HEK293 (cell line): ENCODE measurements at regions not wholly inside any gene's neighbourhood (a gene's known extent, or its start where the extent isn't known, plus 50 kb on each side); places are given as distances from the start of the nearest gene placed in this dataset.

Source experiments
- CTCF ChIA-PET: fragments of 350-600 bp; formaldehyde crosslinking; extraction: SDS; loops from one replicate; lab custom pipeline; 2021; ENCODE audit warnings: antibody characterized with exemption; lab: Yijun Ruan, JAX
- POLR2A ChIA-PET: fragments of 300-600 bp; formaldehyde crosslinking; extraction: SDS; loops from one replicate; lab custom pipeline; 2020; ENCODE audit warnings: antibody characterized with exemption, inconsistent platforms; lab: Yijun Ruan, JAX
- H3K27ac ChIP-seq: fragments of 200-500 bp; sonication (Bioruptor generic); 2 replicates; pipeline ENCODE4 v1.5.1; 2014; ENCODE audit warnings: low read depth, low read length, control low read depth, inconsistent platforms; ENCODE audit errors: extremely low read depth
- H3K36me3 ChIP-seq, 2 experiments: fragments of 200-500 bp in 1 of 2; sonication (Bioruptor generic) in 1 of 2; 1 replicate in 1 of 2; 2 replicates in 1 of 2; pipeline ENCODE4 v1.5.1; 2014 to 2017; ENCODE audit warnings: inconsistent platforms in 2 of 2, low read length in 2 of 2; ENCODE audit not compliant: control insufficient read depth in 2 of 2, insufficient read depth in 1 of 2
- H3K4me1 ChIP-seq: fragments of 200-500 bp; sonication (Bioruptor generic); 2 replicates; pipeline ENCODE4 v1.5.1; 2014; ENCODE audit warnings: mild to moderate bottlenecking, low read length, inconsistent platforms; ENCODE audit not compliant: control insufficient read depth, insufficient read depth
- H3K4me3 ChIP-seq: 2 replicates; pipeline ENCODE4 v1.5.1; 2011; ENCODE audit warnings: low read depth, mild to moderate bottlenecking, control low read depth, low read length, moderate library complexity
- H3K9me3 ChIP-seq: fragments of 200-500 bp; sonication (Bioruptor generic); 2 replicates; pipeline ENCODE4 v1.5.1; 2014; ENCODE audit warnings: low read depth, low read length, inconsistent platforms; ENCODE audit not compliant: control insufficient read depth, insufficient read depth
- KLF1 ChIP-seq: fragments of 450-650 bp; formaldehyde crosslinking; IDR thresholded peaks from 2 replicates; pipeline ENCODE4 v1.5.1; 2016; ENCODE audit warnings: missing biosample characterization, missing genetic modification characterization
- KLF16 ChIP-seq: fragments of 450-650 bp; formaldehyde crosslinking; IDR thresholded peaks from 2 replicates; pipeline ENCODE4 v1.5.1; 2017; ENCODE audit warnings: missing biosample characterization, missing genetic modification characterization
- KLF17 ChIP-seq: fragments of 450-650 bp; formaldehyde crosslinking; IDR thresholded peaks from 2 replicates; pipeline ENCODE4 v1.5.1; 2016; ENCODE audit warnings: missing biosample characterization, missing genetic modification characterization
- PRDM2 ChIP-seq: fragments of 450-650 bp; formaldehyde crosslinking; IDR thresholded peaks from 2 replicates; pipeline ENCODE4 v1.5.1; 2016; ENCODE audit warnings: missing biosample characterization, missing genetic modification characterization, borderline replicate concordance
- PRDM4 ChIP-seq: fragments of 450-650 bp; formaldehyde crosslinking; IDR thresholded peaks from 2 replicates; pipeline ENCODE4 v1.5.1; 2017; ENCODE audit warnings: missing biosample characterization, missing genetic modification characterization
- SCRT1 ChIP-seq: fragments of 450-650 bp; formaldehyde crosslinking; IDR thresholded peaks from 2 replicates; pipeline ENCODE4 v1.5.1; 2016; ENCODE audit warnings: missing biosample characterization, missing genetic modification characterization, borderline replicate concordance
- ZFP3 ChIP-seq: fragments of 450-650 bp; formaldehyde crosslinking; IDR thresholded peaks from 2 replicates; pipeline ENCODE4 v1.5.1; 2016; ENCODE audit warnings: low read depth, missing biosample characterization, missing genetic modification characterization
- ZNF132 ChIP-seq: fragments of 450-650 bp; formaldehyde crosslinking; IDR thresholded peaks from 2 replicates; pipeline ENCODE4 v1.5.1; 2017; ENCODE audit warnings: missing biosample characterization, missing genetic modification characterization, borderline replicate concordance
- ZNF133 ChIP-seq: fragments of 450-650 bp; formaldehyde crosslinking; IDR thresholded peaks from 2 replicates; pipeline ENCODE4 v1.5.1; 2016; ENCODE audit warnings: missing biosample characterization, missing genetic modification characterization
- ZNF16 ChIP-seq: fragments of 450-650 bp; formaldehyde crosslinking; IDR thresholded peaks from 2 replicates; pipeline ENCODE4 v1.5.1; 2016; ENCODE audit warnings: low read depth, missing biosample characterization, missing genetic modification characterization
- ZNF23 ChIP-seq: fragments of 450-650 bp; formaldehyde crosslinking; IDR thresholded peaks from 2 replicates; pipeline ENCODE4 v1.5.1; 2016; ENCODE audit warnings: missing biosample characterization, missing genetic modification characterization, borderline replicate concordance
- ZNF302 ChIP-seq: fragments of 450-650 bp; formaldehyde crosslinking; IDR thresholded peaks from 2 replicates; pipeline ENCODE4 v1.5.1; 2016; ENCODE audit warnings: missing biosample characterization, missing genetic modification characterization, low read depth
- ZNF324 ChIP-seq: fragments of 450-650 bp; formaldehyde crosslinking; IDR thresholded peaks from 2 replicates; pipeline ENCODE4 v1.5.1; 2016; ENCODE audit warnings: missing biosample characterization, missing genetic modification characterization
- ZNF366 ChIP-seq: fragments of 450-650 bp; formaldehyde crosslinking; conservative IDR thresholded peaks from 2 replicates; pipeline ENCODE4 v1.5.1; 2016; ENCODE audit warnings: missing biosample characterization, missing genetic modification characterization
- ZNF398 ChIP-seq: fragments of 450-650 bp; formaldehyde crosslinking; IDR thresholded peaks from 2 replicates; pipeline ENCODE4 v1.5.1; 2017; ENCODE audit warnings: missing biosample characterization, missing genetic modification characterization
- ZNF473 ChIP-seq: fragments of 450-650 bp; formaldehyde crosslinking; IDR thresholded peaks from 2 replicates; pipeline ENCODE4 v1.5.1; 2017; ENCODE audit warnings: missing biosample characterization, missing genetic modification characterization
- ZNF529 ChIP-seq: fragments of 450-650 bp; formaldehyde crosslinking; IDR thresholded peaks from 2 replicates; pipeline ENCODE4 v1.5.1; 2017; ENCODE audit warnings: missing genetic modification characterization, missing biosample characterization; ENCODE audit not compliant: insufficient replicate concordance
- ZNF549 ChIP-seq: fragments of 450-650 bp; IDR thresholded peaks from 2 replicates; pipeline ENCODE4 v1.5.1; 2018; ENCODE audit warnings: missing biosample characterization, missing genetic modification characterization, mild to moderate bottlenecking, inconsistent platforms, moderate library complexity
- ZNF585B ChIP-seq: fragments of 450-650 bp; formaldehyde crosslinking; IDR thresholded peaks from 2 replicates; pipeline ENCODE4 v1.5.1; 2016; ENCODE audit warnings: missing biosample characterization, missing genetic modification characterization
- ZNF623 ChIP-seq: fragments of 450-650 bp; formaldehyde crosslinking; IDR thresholded peaks from 2 replicates; pipeline ENCODE4 v1.5.1; 2016; ENCODE audit warnings: missing biosample characterization, missing genetic modification characterization
- ZNF654 ChIP-seq: fragments of 450-650 bp; formaldehyde crosslinking; IDR thresholded peaks from 2 replicates; pipeline ENCODE4 v1.5.1; 2016; ENCODE audit warnings: low read depth, missing biosample characterization, missing genetic modification characterization
- ZNF670 ChIP-seq: fragments of 450-650 bp; formaldehyde crosslinking; IDR thresholded peaks from 2 replicates; pipeline ENCODE4 v1.5.1; 2016; ENCODE audit warnings: missing biosample characterization, missing genetic modification characterization, low read depth
- ZNF76 ChIP-seq: fragments of 450-650 bp; formaldehyde crosslinking; IDR thresholded peaks from 2 replicates; pipeline ENCODE4; 2016; ENCODE audit warnings: low read depth, missing biosample characterization, missing genetic modification characterization, borderline replicate concordance
- ZNF768 ChIP-seq: fragments of 450-650 bp; formaldehyde crosslinking; IDR thresholded peaks from 2 replicates; pipeline ENCODE4 v1.5.1; 2018; ENCODE audit warnings: missing biosample characterization, mild to moderate bottlenecking, missing genetic modification characterization
- ZSCAN23 ChIP-seq: fragments of 450-650 bp; formaldehyde crosslinking; IDR thresholded peaks from 2 replicates; pipeline ENCODE4 v1.5.1; 2016; ENCODE audit warnings: missing biosample characterization, missing genetic modification characterization

- ChIA-PET CTCF (interaction anchor here (1.4 kb wide), 1 partner anchor 30 kb away, joined by 7 read pairs; no protein-coding TSS in a partner anchor), POLR2A (no interaction called here)
- Histone ChIP-seq H3K9me3 (no peaks in the 10 kb centered on the region), H3K4me3 (no peak overlapping the region), H3K36me3 (no peaks in the 10 kb centered on the region), H3K27ac (peak overlapping the region; percentile 85), H3K4me1 (peaks cover 15% of the 10 kb centered on the region)
- no peak for TF ChIP-seq KLF16
- TF ChIP-seq ZNF76: no peak
- no peak for TF ChIP-seq ZNF623 (tag by site-specific recombination)
- TF ChIP-seq KLF1 (tag by site-specific recombination): no peak
- no peak for TF ChIP-seq KLF17 (tag by site-specific recombination)
- no peak for TF ChIP-seq ZNF16 (tag by site-specific recombination)
- no peak for TF ChIP-seq ZNF302
- TF ChIP-seq SCRT1: no peak
- no peak for TF ChIP-seq ZFP3
- TF ChIP-seq PRDM4: no peak
- TF ChIP-seq ZNF654: no peak
- TF ChIP-seq ZNF324 (tag by site-specific recombination): no peak
- TF ChIP-seq ZNF132 (tag by site-specific recombination): no peak
These were observed 164.3 kb downstream of the VEGFA start for GRCh38 chr6:43934183-43934802.

- no peak overlapping the region for H3K4me3 ChIP-seq
- peaks cover 15% of the 10 kb centered on the region for H3K4me1 ChIP-seq
- ChIA-PET POLR2A (no interaction called here), CTCF (interaction anchor here (0.6 kb wide), 1 partner anchor 9 kb away, joined by 3 read pairs; no protein-coding TSS in a partner anchor)
- H3K27ac ChIP-seq: peak overlapping the region; percentile 85
- no peaks in the 10 kb centered on the region for H3K36me3 ChIP-seq
- no peaks in the 10 kb centered on the region for H3K9me3 ChIP-seq
- TF ChIP-seq ZNF670 (tag by site-specific recombination) (no peak), ZNF529 (tag by site-specific recombination) (no peak), ZNF768 (no peak), ZNF585B (no peak), ZSCAN23 (tag by site-specific recombination) (no peak), PRDM2 (tag by site-specific recombination) (no peak), ZNF398 (tag by site-specific recombination) (peak; percentile 33; the same call in 1 of the 2 replicates), ZNF23 (no peak), ZNF549 (no peak), ZNF366 (tag by site-specific recombination) (no peak), ZNF473 (tag by site-specific recombination) (no peak), ZNF133 (no peak)
These were observed 163.3 kb downstream of the VEGFA start for GRCh38 chr6:43933148-43933885.
